DND-41 (cell line): ENCODE measurements at regions not wholly inside any gene's neighbourhood (a gene's known extent, or its start where the extent isn't known, plus 50 kb on each side); places are given as distances from the start of the nearest gene placed in this dataset.

ENCODE experiments used
- EZH2 ChIP-seq: IDR thresholded peaks from 3 replicates; pipeline ENCODE4 v1.6.1; 2012; ENCODE audit warnings: borderline replicate concordance, low read depth, mild to moderate bottlenecking, moderate library complexity, low read length, inconsistent platforms; ENCODE audit not compliant: severe bottlenecking
- TF ChIP-seq, protein P1 (sequence below): IDR thresholded peaks from 2 replicates; pipeline ENCODE4 v1.5.1; 2012; ENCODE audit warnings: borderline replicate concordance, low read length, moderate library complexity, mild to moderate bottlenecking; ENCODE audit not compliant: poor library complexity, severe bottlenecking; ENCODE audit errors: extremely low read depth

DNA sequence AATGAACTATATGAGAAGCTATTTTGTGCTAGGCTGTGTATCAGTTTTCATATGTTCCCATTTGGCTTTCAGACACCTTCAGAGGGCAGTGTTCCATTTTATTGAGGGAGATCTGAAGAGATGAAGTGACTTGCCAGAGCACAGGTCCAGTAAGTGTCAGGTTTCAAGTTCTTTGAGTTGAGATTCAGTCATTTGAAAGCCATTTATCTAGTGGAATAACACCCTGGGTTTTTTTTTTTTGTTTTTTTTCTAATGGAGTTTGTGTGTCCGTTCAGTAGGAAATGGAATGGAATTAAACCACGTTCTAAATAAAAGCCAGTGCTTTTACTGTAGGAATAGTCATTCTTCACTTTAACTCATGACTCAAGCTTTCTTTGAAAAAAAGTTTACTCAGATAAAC, 652.9 kb upstream of the USP24 start:
- TF ChIP-seq, protein P1, sequence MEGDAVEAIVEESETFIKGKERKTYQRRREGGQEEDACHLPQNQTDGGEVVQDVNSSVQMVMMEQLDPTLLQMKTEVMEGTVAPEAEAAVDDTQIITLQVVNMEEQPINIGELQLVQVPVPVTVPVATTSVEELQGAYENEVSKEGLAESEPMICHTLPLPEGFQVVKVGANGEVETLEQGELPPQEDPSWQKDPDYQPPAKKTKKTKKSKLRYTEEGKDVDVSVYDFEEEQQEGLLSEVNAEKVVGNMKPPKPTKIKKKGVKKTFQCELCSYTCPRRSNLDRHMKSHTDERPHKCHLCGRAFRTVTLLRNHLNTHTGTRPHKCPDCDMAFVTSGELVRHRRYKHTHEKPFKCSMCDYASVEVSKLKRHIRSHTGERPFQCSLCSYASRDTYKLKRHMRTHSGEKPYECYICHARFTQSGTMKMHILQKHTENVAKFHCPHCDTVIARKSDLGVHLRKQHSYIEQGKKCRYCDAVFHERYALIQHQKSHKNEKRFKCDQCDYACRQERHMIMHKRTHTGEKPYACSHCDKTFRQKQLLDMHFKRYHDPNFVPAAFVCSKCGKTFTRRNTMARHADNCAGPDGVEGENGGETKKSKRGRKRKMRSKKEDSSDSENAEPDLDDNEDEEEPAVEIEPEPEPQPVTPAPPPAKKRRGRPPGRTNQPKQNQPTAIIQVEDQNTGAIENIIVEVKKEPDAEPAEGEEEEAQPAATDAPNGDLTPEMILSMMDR: no peak
- TF ChIP-seq EZH2: no peak
